Activated naive CD4-positive, alpha-beta T cell treated with anti-CD3 and anti-CD28 coated beads, Interleukin-2, amount 50 U/mL, for 24 hours (primary cell): ENCODE measurements at regions not wholly inside any gene's neighbourhood (a gene's known extent, or its start where the extent isn't known, plus 50 kb on each side); places are given as distances from the start of the nearest gene placed in this dataset.

Source experiments
- H3K27ac Mint-ChIP-seq: one replicate; pipeline ENCODE4 v1.8.0; 2021; ENCODE audit warnings: mild to moderate bottlenecking, mixed read lengths
- H3K27me3 Mint-ChIP-seq: one replicate; pipeline ENCODE4 v1.8.0; 2021; ENCODE audit warnings: mixed read lengths
- H3K36me3 Mint-ChIP-seq: one replicate; pipeline ENCODE4 v1.8.0; 2021; ENCODE audit warnings: mixed read lengths
- H3K4me1 Mint-ChIP-seq: one replicate; pipeline ENCODE4 v1.8.0; 2021; ENCODE audit warnings: mixed read lengths
- H3K4me3 Mint-ChIP-seq: one replicate; pipeline ENCODE4 v1.8.0; 2021; ENCODE audit warnings: mild to moderate bottlenecking, mixed read lengths
- H3K9me3 Mint-ChIP-seq: one replicate; pipeline ENCODE4 v1.8.0; 2021; ENCODE audit warnings: mixed read lengths

GRCh38 chr13:56924401-56924800, 216.3 kb upstream of the PRR20A start:
- H3K4me1 Mint-ChIP-seq = no peaks in the 10 kb centered on the region
- no peak overlapping the region for H3K4me3 Mint-ChIP-seq
- no peak overlapping the region for H3K27ac Mint-ChIP-seq
- H3K27me3 Mint-ChIP-seq = no peaks in the 10 kb centered on the region
- H3K36me3 Mint-ChIP-seq = no peaks in the 10 kb centered on the region
- H3K9me3 Mint-ChIP-seq = peaks cover 6% of the 10 kb centered on the region

- no peak overlapping the region for H3K4me3 Mint-ChIP-seq
- no peaks in the 10 kb centered on the region for H3K27me3 Mint-ChIP-seq
- no peaks in the 10 kb centered on the region for H3K4me1 Mint-ChIP-seq
- no peak overlapping the region for H3K27ac Mint-ChIP-seq
- no peaks in the 10 kb centered on the region for H3K36me3 Mint-ChIP-seq
- H3K9me3 Mint-ChIP-seq = peaks cover 11% of the 10 kb centered on the region
Observed at GRCh38 chr13:56932104-56932503, 208.6 kb upstream of the PRR20A start.

GRCh38 chr13:56953965-56954364, 186.8 kb upstream of the PRR20A start:
- no peaks in the 10 kb centered on the region for H3K36me3 Mint-ChIP-seq
- no peaks in the 10 kb centered on the region for H3K9me3 Mint-ChIP-seq

GRCh38 chr13:56975647-56976046, 165.1 kb upstream of the PRR20A start:
- Mint-ChIP-seq H3K36me3 (no peaks in the 10 kb centered on the region), H3K27ac (no peak overlapping the region), H3K4me1 (no peaks in the 10 kb centered on the region), H3K27me3 (no peaks in the 10 kb centered on the region), H3K4me3 (no peak overlapping the region), H3K9me3 (peaks cover 13% of the 10 kb centered on the region)

More at GRCh38 chr13:56953965-56954364, 186.8 kb upstream of the PRR20A start:
- Mint-ChIP-seq H3K27me3 (no peaks in the 10 kb centered on the region), H3K27ac (no peak overlapping the region), H3K4me1 (no peaks in the 10 kb centered on the region), H3K4me3 (no peak overlapping the region)

- no peak overlapping the region for H3K27ac Mint-ChIP-seq
- H3K27me3 Mint-ChIP-seq = no peaks in the 10 kb centered on the region
- no peaks in the 10 kb centered on the region for H3K4me1 Mint-ChIP-seq
- no peak overlapping the region for H3K4me3 Mint-ChIP-seq
- H3K9me3 Mint-ChIP-seq = peaks cover 9% of the 10 kb centered on the region
- no peaks in the 10 kb centered on the region for H3K36me3 Mint-ChIP-seq
Observed at GRCh38 chr13:56980856-56981255, 159.9 kb upstream of the PRR20A start.

GRCh38 chr13:56986121-56986520, 154.6 kb upstream of the PRR20A start:
- Mint-ChIP-seq H3K36me3 (no peaks in the 10 kb centered on the region), H3K27me3 (no peaks in the 10 kb centered on the region), H3K4me1 (no peaks in the 10 kb centered on the region), H3K4me3 (no peak overlapping the region), H3K27ac (no peak overlapping the region), H3K9me3 (no peaks in the 10 kb centered on the region)

GRCh38 chr13:56988543-56988942, 152.2 kb upstream of the PRR20A start:
- no peaks in the 10 kb centered on the region for H3K27me3 Mint-ChIP-seq

GRCh38 chr13:57003682-57004081, 137.0 kb upstream of the PRR20A start:
- Mint-ChIP-seq H3K4me3 (no peak overlapping the region), H3K9me3 (peaks cover 9% of the 10 kb centered on the region), H3K36me3 (no peaks in the 10 kb centered on the region), H3K4me1 (no peaks in the 10 kb centered on the region), H3K27me3 (no peaks in the 10 kb centered on the region), H3K27ac (no peak overlapping the region)

More at GRCh38 chr13:56988543-56988942, 152.2 kb upstream of the PRR20A start:
- Mint-ChIP-seq H3K27ac (no peak overlapping the region), H3K9me3 (no peaks in the 10 kb centered on the region), H3K4me1 (no peaks in the 10 kb centered on the region), H3K36me3 (no peaks in the 10 kb centered on the region), H3K4me3 (no peak overlapping the region)

GRCh38 chr13:57017357-57017756, 123.4 kb upstream of the PRR20A start:
- Mint-ChIP-seq H3K36me3 (no peaks in the 10 kb centered on the region), H3K27ac (no peak overlapping the region), H3K4me1 (no peaks in the 10 kb centered on the region), H3K27me3 (no peaks in the 10 kb centered on the region), H3K4me3 (no peak overlapping the region), H3K9me3 (peaks cover 4% of the 10 kb centered on the region)

GRCh38 chr13:57018915-57019314, 121.8 kb upstream of the PRR20A start:
- no peak overlapping the region for H3K27ac Mint-ChIP-seq
- H3K9me3 Mint-ChIP-seq = peaks cover 2% of the 10 kb centered on the region
- H3K4me1 Mint-ChIP-seq = no peaks in the 10 kb centered on the region
- H3K4me3 Mint-ChIP-seq = no peak overlapping the region
- no peaks in the 10 kb centered on the region for H3K36me3 Mint-ChIP-seq
- H3K27me3 Mint-ChIP-seq = no peaks in the 10 kb centered on the region

- no peaks in the 10 kb centered on the region for H3K4me1 Mint-ChIP-seq
- no peaks in the 10 kb centered on the region for H3K36me3 Mint-ChIP-seq
- H3K27ac Mint-ChIP-seq = no peak overlapping the region
- peaks cover 5% of the 10 kb centered on the region for H3K9me3 Mint-ChIP-seq
- no peak overlapping the region for H3K4me3 Mint-ChIP-seq
- H3K27me3 Mint-ChIP-seq = no peaks in the 10 kb centered on the region
Observed at GRCh38 chr13:57030671-57031070, 110.0 kb upstream of the PRR20A start.

- H3K27ac Mint-ChIP-seq = no peak overlapping the region
- H3K27me3 Mint-ChIP-seq = no peaks in the 10 kb centered on the region
- no peak overlapping the region for H3K4me3 Mint-ChIP-seq
- H3K36me3 Mint-ChIP-seq = no peaks in the 10 kb centered on the region
- peaks cover 3% of the 10 kb centered on the region for H3K9me3 Mint-ChIP-seq
- no peaks in the 10 kb centered on the region for H3K4me1 Mint-ChIP-seq
Observed at GRCh38 chr13:57036290-57036689, 104.4 kb upstream of the PRR20A start.

- H3K4me1 Mint-ChIP-seq = no peaks in the 10 kb centered on the region
- no peak overlapping the region for H3K4me3 Mint-ChIP-seq
- no peaks in the 10 kb centered on the region for H3K36me3 Mint-ChIP-seq
- no peak overlapping the region for H3K27ac Mint-ChIP-seq
- no peaks in the 10 kb centered on the region for H3K27me3 Mint-ChIP-seq
- peaks cover 13% of the 10 kb centered on the region for H3K9me3 Mint-ChIP-seq
Observed at GRCh38 chr13:57044910-57045309, 95.8 kb upstream of the PRR20A start.

- H3K4me1 Mint-ChIP-seq = no peaks in the 10 kb centered on the region
- H3K9me3 Mint-ChIP-seq = peaks cover 15% of the 10 kb centered on the region
- H3K27me3 Mint-ChIP-seq = no peaks in the 10 kb centered on the region
- H3K4me3 Mint-ChIP-seq = no peak overlapping the region
- no peak overlapping the region for H3K27ac Mint-ChIP-seq
- no peaks in the 10 kb centered on the region for H3K36me3 Mint-ChIP-seq
Observed at GRCh38 chr13:57045826-57046546, 94.7 kb upstream of the PRR20A start.

- Mint-ChIP-seq H3K27me3 (no peaks in the 10 kb centered on the region), H3K9me3 (peaks cover 3% of the 10 kb centered on the region), H3K36me3 (no peaks in the 10 kb centered on the region), H3K27ac (no peak overlapping the region), H3K4me3 (no peak overlapping the region), H3K4me1 (no peaks in the 10 kb centered on the region)
Observed at GRCh38 chr13:57056601-57057180, 84.0 kb upstream of the PRR20A start.

- Mint-ChIP-seq H3K36me3 (no peaks in the 10 kb centered on the region), H3K27me3 (no peaks in the 10 kb centered on the region), H3K9me3 (peaks cover 4% of the 10 kb centered on the region)
Observed at GRCh38 chr13:57063007-57063406, 77.7 kb upstream of the PRR20A start.

GRCh38 chr13:57073983-57074382, 66.7 kb upstream of the PRR20A start:
- Mint-ChIP-seq H3K9me3 (peaks cover 3% of the 10 kb centered on the region), H3K27ac (no peak overlapping the region), H3K36me3 (no peaks in the 10 kb centered on the region), H3K4me3 (no peak overlapping the region), H3K27me3 (no peaks in the 10 kb centered on the region), H3K4me1 (no peaks in the 10 kb centered on the region)

More at GRCh38 chr13:57063007-57063406, 77.7 kb upstream of the PRR20A start:
- no peak overlapping the region for H3K4me3 Mint-ChIP-seq
- no peaks in the 10 kb centered on the region for H3K4me1 Mint-ChIP-seq
- no peak overlapping the region for H3K27ac Mint-ChIP-seq
